WTC11 (cell line): ENCODE measurements at regions not wholly inside any gene's neighbourhood (a gene's known extent, or its start where the extent isn't known, plus 50 kb on each side); places are given as distances from the start of the nearest gene placed in this dataset.

Experiments used
- ATAC-seq: fragments of 200-7000 bp; cut with Tn5 transposase; 2 replicates; pipeline ENCODE4 v1.10.0; 2021; ENCODE audit warnings: mild to moderate bottlenecking, moderate library complexity
- CTCF ChIA-PET: fragments of 300-600 bp; sonication (Branson Sonifier 250); formaldehyde crosslinking; loops from one replicate; lab custom pipeline; 2021; ENCODE audit warnings: antibody characterized with exemption; lab: Charles Lee
- POLR2A ChIA-PET: fragments of 350-600 bp; sonication (Branson Sonifier 250); formaldehyde crosslinking; loops from one replicate; lab custom pipeline; 2021; ENCODE audit warnings: antibody characterized with exemption; lab: Charles Lee
- DNase-seq: peaks from one replicate; pipeline ENCODE4 v3.0.0; 2021; ENCODE audit warnings: low spot score
- H3K27ac Mint-ChIP-seq: 2 replicates; pipeline ENCODE4 v1.8.0; 2021; ENCODE audit warnings: mixed read lengths
- H3K27me3 Mint-ChIP-seq: 2 replicates; pipeline ENCODE4 v1.8.0; 2021; ENCODE audit warnings: low read depth, mild to moderate bottlenecking, moderate library complexity, mixed read lengths
- H3K36me3 Mint-ChIP-seq: 2 replicates; pipeline ENCODE4 v1.8.0; 2021; ENCODE audit warnings: mixed read lengths
- H3K4me1 Mint-ChIP-seq: 2 replicates; pipeline ENCODE4 v1.8.0; 2022; ENCODE audit warnings: mixed read lengths
- H3K4me3 Mint-ChIP-seq: 2 replicates; pipeline ENCODE4 v1.8.0; 2021; ENCODE audit warnings: mild to moderate bottlenecking, moderate library complexity, mixed read lengths
- H3K9me3 Mint-ChIP-seq: 2 replicates; pipeline ENCODE4 v1.8.0; 2021; ENCODE audit warnings: mixed read lengths
- AFF4 ChIP-seq: sonication (generic); formaldehyde crosslinking; IDR thresholded peaks from 2 replicates; pipeline ENCODE4 v1.8.1; 2023; ENCODE audit warnings: mild to moderate bottlenecking, missing genetic modification reagents, borderline replicate concordance
- CBFB ChIP-seq: sonication (generic); formaldehyde crosslinking; IDR thresholded peaks from 2 replicates; pipeline ENCODE4 v1.8.1; 2022; ENCODE audit warnings: mild to moderate bottlenecking, low read depth, missing genetic modification reagents
- CREM ChIP-seq: sonication (generic); formaldehyde crosslinking; IDR thresholded peaks from 2 replicates; pipeline ENCODE4 v1.8.1; 2022; ENCODE audit warnings: mild to moderate bottlenecking, missing genetic modification reagents, moderate library complexity
- E2F5 ChIP-seq: sonication (generic); formaldehyde crosslinking; IDR thresholded peaks from 2 replicates; pipeline ENCODE4 v1.8.1; 2022; ENCODE audit warnings: mild to moderate bottlenecking, moderate library complexity, missing genetic modification reagents
- HMGA2 ChIP-seq: fragments of 250-450 bp; sonication (Bioruptor Pico); IDR thresholded peaks from 2 replicates; pipeline ENCODE4 v1.4.0; 2021; ENCODE audit warnings: mild to moderate bottlenecking, moderate library complexity
- HMGXB4 ChIP-seq: sonication (generic); formaldehyde crosslinking; IDR thresholded peaks from 2 replicates; pipeline ENCODE4 v1.8.1; 2023; ENCODE audit warnings: mild to moderate bottlenecking, moderate library complexity, missing genetic modification reagents
- IRF1 ChIP-seq: sonication (generic); formaldehyde crosslinking; IDR thresholded peaks from 2 replicates; pipeline ENCODE4 v1.8.0; 2023; ENCODE audit warnings: missing genetic modification reagents
- MAX ChIP-seq: sonication (generic); formaldehyde crosslinking; IDR thresholded peaks from 2 replicates; pipeline ENCODE4 v1.8.0; 2022; ENCODE audit warnings: mild to moderate bottlenecking, missing genetic modification reagents
- MYBL2 ChIP-seq: sonication (generic); formaldehyde crosslinking; IDR thresholded peaks from 2 replicates; pipeline ENCODE4 v1.8.1; 2023; ENCODE audit warnings: mild to moderate bottlenecking, moderate library complexity, missing genetic modification reagents
- NFYB ChIP-seq: sonication (generic); formaldehyde crosslinking; conservative IDR thresholded peaks from 2 replicates; pipeline ENCODE4 v1.8.0; 2022; ENCODE audit warnings: low read depth, missing genetic modification reagents
- OVOL2 ChIP-seq: fragments of 250-450 bp; sonication (Bioruptor Pico); IDR thresholded peaks from 2 replicates; pipeline ENCODE4 v1.9.0; 2021; ENCODE audit warnings: mild to moderate bottlenecking, borderline replicate concordance
- PRRX2 ChIP-seq: fragments of 250-450 bp; sonication (Bioruptor Pico); IDR thresholded peaks from 2 replicates; pipeline ENCODE4 v1.8.0; 2021; ENCODE audit warnings: mild to moderate bottlenecking
- RORB ChIP-seq: fragments of 250-450 bp; sonication (Bioruptor Pico); IDR thresholded peaks from 2 replicates; pipeline ENCODE4 v1.9.0; 2021; ENCODE audit warnings: mild to moderate bottlenecking
- TEAD1 ChIP-seq: sonication (generic); formaldehyde crosslinking; IDR thresholded peaks from 2 replicates; pipeline ENCODE4 v1.8.0; 2022; ENCODE audit warnings: mild to moderate bottlenecking, missing genetic modification reagents
- TEAD4 ChIP-seq: sonication (generic); formaldehyde crosslinking; IDR thresholded peaks from 2 replicates; pipeline ENCODE4 v1.8.0; 2022; ENCODE audit warnings: mild to moderate bottlenecking, missing genetic modification reagents
- ZBTB43 ChIP-seq: sonication (generic); formaldehyde crosslinking; IDR thresholded peaks from 2 replicates; pipeline ENCODE4 v1.8.1; 2023; ENCODE audit warnings: mild to moderate bottlenecking, missing genetic modification reagents
- ZMAT4 ChIP-seq: fragments of 250-450 bp; sonication (Bioruptor Pico); IDR thresholded peaks from 2 replicates; pipeline ENCODE4 v1.9.0; 2021; ENCODE audit warnings: mild to moderate bottlenecking
- ZNF263 ChIP-seq: sonication (generic); formaldehyde crosslinking; IDR thresholded peaks from 2 replicates; pipeline ENCODE4 v1.8.1; 2022; ENCODE audit warnings: low read depth, mild to moderate bottlenecking, moderate library complexity, missing genetic modification reagents
- ZNF396 ChIP-seq: fragments of 250-450 bp; sonication (Bioruptor Pico); IDR thresholded peaks from 2 replicates; pipeline ENCODE4 v1.8.0; 2021; ENCODE audit warnings: mild to moderate bottlenecking, moderate library complexity, borderline replicate concordance
- ZSCAN18 ChIP-seq: fragments of 250-450 bp; sonication (Bioruptor Pico); IDR thresholded peaks from 2 replicates; pipeline ENCODE4 v2.1.2; 2022; ENCODE audit warnings: mild to moderate bottlenecking, moderate library complexity

GRCh38 chr3:191802671-191803070 lies 341.7 kb downstream of the PYDC2 start:
- POLR2A ChIA-PET, result no interaction called here
- Mint-ChIP-seq H3K27me3 (no peaks in the 10 kb centered on the region), H3K4me1 (peaks cover 2% of the 10 kb centered on the region), H3K4me3 (no peak overlapping the region), H3K27ac (no peak overlapping the region), H3K36me3 (peaks cover 20% of the 10 kb centered on the region)
- CTCF ChIA-PET, result no interaction called here
- DNase-seq (no peak), ATAC-seq (no peak)
- TF ChIP-seq OVOL2 (CRISPR knock-in tag), result no peak
- no peak for TF ChIP-seq ZNF263
- TF ChIP-seq, all 79 proteins: peak for 0
- peaks cover 38% of the 10 kb centered on the region for H3K9me3 Mint-ChIP-seq

- Mint-ChIP-seq H3K27me3 (no peaks in the 10 kb centered on the region; the same call in 1 of the 2 replicates), H3K36me3 (peaks cover 20% of the 10 kb centered on the region), H3K27ac (no peak overlapping the region), H3K9me3 (peaks cover 38% of the 10 kb centered on the region), H3K4me3 (no peak overlapping the region), H3K4me1 (peaks cover 9% of the 10 kb centered on the region)
- ATAC-seq (no peak), DNase-seq (no peak)
- TF ChIP-seq MAX (CRISPR knock-in tag) (no peak), CBFB (CRISPR knock-in tag) (no peak), AFF4 (CRISPR knock-in tag) (no peak), TEAD1 (no peak), NFYB (CRISPR knock-in tag) (no peak), ZNF396 (CRISPR knock-in tag) (no peak), ZSCAN18 (no peak), E2F5 (CRISPR knock-in tag) (no peak), ZBTB43 (CRISPR knock-in tag) (no peak), PRRX2 (no peak), MYBL2 (CRISPR knock-in tag) (no peak), HMGA2 (CRISPR knock-in tag) (no peak), HMGXB4 (CRISPR knock-in tag) (no peak), RORB (CRISPR knock-in tag) (no peak), ZMAT4 (no peak), TEAD4 (no peak), CREM (no peak), IRF1 (CRISPR knock-in tag) (no peak)
- CTCF ChIA-PET, result no interaction called here
- POLR2A ChIA-PET, result no interaction called here
These were observed 344.0 kb downstream of the PYDC2 start for GRCh38 chr3:191804935-191805334.
